GM21515 (cell line): ENCODE measurements at regions not wholly inside any gene's neighbourhood (a gene's known extent, or its start where the extent isn't known, plus 50 kb on each side); places are given as distances from the start of the nearest gene placed in this dataset.

Source experiments
- ATAC-seq: cut with Tn5 transposase; IDR thresholded peaks from one replicate; pipeline ENCODE4 v1.9.1; 2021; ENCODE audit not compliant: unreplicated experiment

- no peak for ATAC-seq
Observed at GRCh38 chr1:95415146-95415545, 181.1 kb downstream of the RWDD3 start.

- no peak for ATAC-seq
Observed at GRCh38 chr1:95426772-95427171, 192.8 kb downstream of the RWDD3 start.

GRCh38 chr1:95427525-95427924 is 193.5 kb downstream of the RWDD3 start:
- no peak for ATAC-seq

- ATAC-seq: no peak
Observed at GRCh38 chr1:95431235-95431634, 197.2 kb downstream of the RWDD3 start.

GRCh38 chr1:95435611-95436010 is 201.6 kb downstream of the RWDD3 start:
- no peak for ATAC-seq

- no peak for ATAC-seq
Observed at GRCh38 chr1:95437011-95437410, 203.0 kb downstream of the RWDD3 start.

DNA sequence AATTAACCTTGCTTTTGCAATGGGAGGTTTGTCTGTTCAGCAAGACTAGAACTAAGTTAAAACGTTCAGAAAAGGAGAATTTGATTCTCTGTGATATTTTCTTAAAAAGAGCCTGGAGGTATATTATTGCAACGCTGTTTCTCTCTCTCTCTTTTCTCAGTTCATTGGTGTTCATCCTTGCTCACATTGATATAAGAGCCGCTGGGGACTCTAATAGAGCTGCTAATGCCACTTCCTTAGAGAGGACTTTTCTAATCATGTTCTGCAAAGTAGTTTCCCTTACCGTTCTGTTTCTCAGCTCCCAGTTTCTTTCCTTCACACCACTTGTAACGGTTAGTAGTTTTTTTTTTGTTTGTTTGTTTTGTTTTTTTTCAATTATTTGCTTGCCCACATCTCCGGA is 203.8 kb downstream of the RWDD3 start:
- ATAC-seq: no peak

GRCh38 chr1:95438218-95438948 is 204.4 kb downstream of the RWDD3 start:
- no peak for ATAC-seq

DNA sequence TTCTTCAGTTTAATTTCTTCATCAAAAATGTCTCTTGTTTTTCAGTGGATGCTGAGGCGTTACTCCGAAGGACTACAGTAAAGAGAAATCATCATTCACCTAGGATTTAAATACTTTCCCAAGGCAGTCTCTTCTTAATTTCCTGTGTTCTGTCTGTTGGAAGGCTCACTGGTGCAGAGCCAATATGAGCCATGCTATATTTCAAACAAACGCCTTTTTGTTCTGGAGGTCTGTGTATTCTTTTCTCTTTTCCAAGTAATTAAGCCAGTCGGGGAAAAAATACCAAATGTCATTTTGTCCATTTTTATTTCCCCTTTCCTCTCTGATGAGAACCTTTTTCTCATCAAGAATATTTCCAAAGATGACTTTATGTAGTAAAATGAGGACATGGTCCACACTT is 206.5 kb downstream of the RWDD3 start:
- ATAC-seq: no peak

DNA sequence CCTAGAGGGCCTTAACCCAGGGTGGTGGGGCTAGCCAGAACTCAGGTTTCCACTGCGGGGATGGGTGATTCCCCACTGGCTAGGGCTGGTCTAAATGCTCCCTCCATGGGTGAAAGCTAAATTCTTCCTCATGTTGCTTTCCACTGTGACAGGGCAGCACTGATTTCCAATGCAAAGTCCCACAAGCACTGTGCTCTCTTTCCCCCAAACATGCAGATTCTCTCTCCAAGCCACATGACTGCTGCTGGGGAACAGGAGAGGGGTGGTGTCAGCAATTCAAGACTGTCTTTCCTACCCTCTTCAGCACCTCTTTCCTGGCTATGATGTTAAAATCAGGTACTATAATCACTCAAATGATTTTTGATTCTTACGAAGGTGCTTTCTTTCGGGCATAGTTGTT is 215.5 kb downstream of the RWDD3 start:
- ATAC-seq: no peak

DNA sequence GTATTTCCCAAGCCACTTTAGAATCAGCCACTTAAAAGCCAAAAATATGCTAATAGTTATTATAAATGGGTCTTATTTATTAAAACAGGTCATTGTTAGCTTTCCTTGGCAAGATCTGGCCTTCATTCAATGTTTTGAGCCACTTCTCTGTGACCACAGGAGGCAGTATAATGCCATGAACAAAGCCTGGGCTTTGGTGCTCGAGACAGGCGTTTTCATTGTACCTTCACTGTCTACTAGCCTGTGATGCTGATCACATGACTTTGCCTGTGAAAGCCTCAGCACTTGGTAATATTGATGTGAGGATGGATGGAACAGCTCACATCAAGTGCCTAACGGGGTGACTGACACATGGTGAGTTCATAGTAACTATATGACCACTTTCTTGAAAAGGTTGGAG is 217.0 kb downstream of the RWDD3 start:
- no peak for ATAC-seq

DNA sequence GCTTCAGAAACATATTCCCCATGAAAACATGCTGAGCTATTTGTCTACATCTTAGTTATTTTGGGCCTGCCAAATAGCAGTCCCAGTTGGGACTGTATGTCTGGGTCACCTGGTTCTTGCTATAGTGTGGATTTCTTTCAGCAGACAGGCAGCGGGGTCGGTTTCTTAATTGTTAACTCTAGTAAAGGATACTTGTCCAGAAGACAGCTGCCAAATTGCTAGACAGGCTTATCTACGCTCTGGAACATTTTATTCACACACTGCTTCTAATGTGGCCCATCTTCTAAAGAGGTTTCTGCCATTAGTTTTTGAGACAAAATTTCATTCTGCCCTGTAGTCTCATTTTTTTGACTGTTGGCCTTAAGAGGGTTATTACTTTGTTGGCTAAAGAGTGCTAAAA is 217.9 kb downstream of the RWDD3 start:
- ATAC-seq: no peak

- no peak for ATAC-seq
Observed at GRCh38 chr1:95453053-95453452, 219.0 kb downstream of the RWDD3 start.

DNA sequence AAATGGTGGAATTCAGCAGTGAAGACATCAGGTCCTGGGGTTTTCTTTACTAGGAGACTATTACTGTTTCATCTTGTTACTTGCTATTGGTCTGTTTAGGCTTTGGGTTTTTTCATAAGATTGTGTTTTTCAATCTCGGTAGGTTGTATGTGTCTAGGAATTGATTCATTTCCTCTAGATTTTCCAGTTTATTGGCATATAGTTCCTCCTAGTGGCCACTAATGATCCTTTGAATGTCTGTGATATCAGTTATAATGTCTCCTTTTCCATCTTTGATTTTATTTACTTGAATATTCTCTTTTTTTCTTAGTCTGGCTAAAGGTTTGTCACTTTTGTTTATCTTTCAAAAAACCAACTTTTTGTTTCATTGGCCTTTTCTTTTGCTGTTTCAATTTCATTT is 233.0 kb downstream of the RWDD3 start:
- no peak for ATAC-seq

GRCh38 chr1:95475686-95476457 is 241.9 kb downstream of the RWDD3 start:
- ATAC-seq: no peak

DNA sequence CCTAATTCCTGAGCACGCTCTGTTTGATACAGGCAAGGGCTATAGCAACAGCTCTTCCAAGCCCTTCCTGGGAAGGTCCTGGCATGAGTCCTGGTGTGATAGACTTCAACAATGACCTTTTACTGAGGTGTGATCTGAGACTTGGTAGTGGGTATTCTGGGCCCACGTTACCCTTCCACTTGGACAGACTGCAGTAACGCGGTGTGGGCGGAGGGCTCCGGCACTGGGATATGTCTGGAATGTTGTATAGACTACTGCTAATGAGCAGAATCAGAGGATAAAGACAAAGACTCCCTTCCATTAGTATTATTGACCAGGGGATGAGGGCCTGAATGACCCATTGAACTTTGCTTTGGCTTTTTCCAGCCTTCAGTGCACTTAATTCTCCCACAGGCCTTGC is 262.3 kb downstream of the RWDD3 start:
- no peak for ATAC-seq

- ATAC-seq: no peak
Observed at GRCh38 chr1:95496773-95497172, 262.8 kb downstream of the RWDD3 start.

DNA sequence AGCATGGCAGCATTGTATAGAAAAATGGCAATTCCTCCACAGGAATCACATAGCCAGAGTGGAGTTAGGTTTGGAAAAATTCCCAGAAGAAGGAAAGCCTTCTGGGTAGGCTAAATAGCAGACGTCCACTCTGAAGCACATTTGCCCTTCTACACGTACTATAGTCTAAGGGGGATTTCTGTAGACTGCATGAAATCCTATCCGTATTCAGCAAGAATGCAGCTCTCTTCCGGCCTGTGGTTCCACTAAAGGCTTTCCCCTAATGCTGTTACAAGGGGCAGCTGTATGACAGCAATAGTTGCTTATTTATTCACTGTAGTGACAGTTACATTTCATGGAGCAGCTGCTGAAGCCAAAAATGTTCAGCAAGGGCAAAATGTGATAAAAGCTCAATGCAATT is 263.6 kb downstream of the RWDD3 start:
- no peak for ATAC-seq

- no peak for ATAC-seq
Observed at GRCh38 chr1:95503278-95504030, 269.4 kb downstream of the RWDD3 start.

- ATAC-seq: no peak
Observed at GRCh38 chr1:95504321-95504720, 270.3 kb downstream of the RWDD3 start.

- ATAC-seq: no peak
Observed at GRCh38 chr1:95506736-95507414, 272.9 kb downstream of the RWDD3 start.
